AG04450 (cell line): ENCODE measurements at regions not wholly inside any gene's neighbourhood (a gene's known extent, or its start where the extent isn't known, plus 50 kb on each side); places are given as distances from the start of the nearest gene placed in this dataset.

Experiments used
- CTCF ChIA-PET: fragments of 300-600, 350-600 bp; formaldehyde crosslinking; extraction: SDS; loops from one replicate; lab custom pipeline; 2022; ENCODE audit warnings: antibody characterized with exemption, inconsistent platforms; lab: Charles Lee
- POLR2A ChIA-PET: fragments of 350-600 bp; formaldehyde crosslinking; extraction: SDS; loops from one replicate; lab custom pipeline; 2021; ENCODE audit warnings: antibody characterized with exemption, inconsistent platforms; lab: Yijun Ruan, JAX
- DNase-seq: peaks from one replicate; pipeline ENCODE4 v3.0.0-alpha.2; 2011; ENCODE audit warnings: low read depth, low spot score
- H3K27ac ChIP-seq: one replicate; pipeline ENCODE4 v1.5.1; 2012; ENCODE audit warnings: low read depth, low read length, control low read depth
- H3K27me3 ChIP-seq: one replicate; pipeline ENCODE4 v1.6.0; 2012; ENCODE audit warnings: low read length; ENCODE audit not compliant: control insufficient read depth, insufficient read depth
- H3K4me3 ChIP-seq: 2 replicates; pipeline ENCODE4 v1.5.1; 2011; ENCODE audit warnings: mild to moderate bottlenecking, low read depth, low read length, control low read depth
- H3K9me3 ChIP-seq: 2 replicates; pipeline ENCODE4 v1.5.1; 2012; ENCODE audit warnings: low read length; ENCODE audit not compliant: control insufficient read depth, insufficient read depth
- CTCF ChIP-seq: IDR thresholded peaks from 2 replicates; pipeline ENCODE4 v1.5.1; 2011; ENCODE audit warnings: low read depth, low read length, control low read depth, inconsistent platforms

DNA sequence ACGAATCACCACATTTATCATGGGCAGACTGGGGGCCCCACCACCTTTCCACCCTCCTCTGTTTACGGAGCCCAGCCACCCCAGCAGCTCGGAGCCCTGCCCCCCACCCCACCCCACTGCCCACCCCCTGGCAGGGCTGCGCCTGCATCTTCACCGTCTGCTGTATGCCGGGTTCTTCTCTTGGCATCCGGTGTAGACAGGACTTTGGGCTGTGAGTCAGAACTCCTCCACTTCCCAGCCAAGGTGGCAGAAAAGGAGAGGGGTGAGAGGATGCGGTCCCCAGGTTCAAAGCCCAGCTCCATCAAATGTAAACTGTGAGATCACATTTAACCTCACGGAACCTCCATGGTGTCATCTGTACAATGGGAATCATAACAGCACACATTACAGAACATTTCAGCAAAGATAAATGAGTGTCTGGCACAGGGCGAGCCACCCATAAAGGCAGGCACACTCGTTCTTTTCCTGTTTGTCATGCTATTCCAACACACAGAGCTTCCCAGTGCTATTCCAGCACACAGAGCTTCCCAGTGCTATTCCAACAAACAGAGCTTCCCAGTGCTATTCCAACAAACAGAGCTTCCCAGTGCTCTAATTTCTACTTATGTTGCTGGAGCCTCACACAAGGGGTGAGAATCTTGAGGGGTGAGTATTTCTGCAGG, 292.7 kb upstream of the RTL1 start:
- DNase-seq, result no peak
- H3K9me3 ChIP-seq, result no peaks in the 10 kb centered on the region; the same call in 1 of the 2 replicates
- ChIA-PET CTCF (no interaction called here), POLR2A (no interaction called here)
- no peak overlapping the region for H3K27ac ChIP-seq
- H3K4me3 ChIP-seq, result no peak overlapping the region
- TF ChIP-seq CTCF, result no peak
- peaks cover 17% of the 10 kb centered on the region for H3K27me3 ChIP-seq

DNA sequence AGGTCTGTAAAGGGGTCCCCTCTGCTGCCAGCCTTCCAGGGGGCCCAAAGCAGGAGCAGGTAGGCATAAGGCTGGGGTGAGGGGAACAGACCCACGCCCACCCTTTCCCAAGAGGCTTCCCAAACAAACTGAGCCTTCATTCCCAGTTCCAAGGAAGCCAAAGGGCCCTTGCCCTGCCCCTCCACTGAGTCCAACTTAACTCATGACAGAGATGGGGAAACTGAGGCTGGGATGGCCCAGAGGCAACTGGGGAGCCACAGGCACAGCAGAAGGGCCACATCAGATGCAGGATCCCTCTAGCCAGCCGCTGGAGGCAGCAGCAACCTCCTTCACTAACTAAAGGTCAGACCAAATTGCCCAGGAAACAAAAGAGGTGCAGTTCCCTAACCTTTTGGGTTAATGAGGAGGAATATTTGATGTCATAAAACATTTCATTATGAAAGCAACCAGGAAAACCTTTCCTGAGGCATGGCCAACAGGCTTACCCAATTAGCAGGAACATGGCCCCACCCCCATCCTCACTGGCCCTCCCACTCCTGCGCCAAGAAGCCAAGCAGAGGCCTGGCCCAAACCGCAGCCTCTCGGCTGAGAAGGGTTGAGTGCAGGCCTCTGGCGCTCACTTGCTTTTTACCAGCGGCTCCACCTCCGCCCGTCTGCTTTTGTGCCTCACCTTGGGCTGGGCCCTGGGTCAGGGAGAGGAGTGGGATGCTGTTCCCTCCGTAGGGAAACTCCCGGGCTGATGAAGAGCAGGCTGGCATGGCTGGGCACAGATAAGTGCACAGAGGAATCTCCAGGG, 293.5 kb upstream of the RTL1 start:
- Histone ChIP-seq H3K4me3 (no peak overlapping the region), H3K27ac (no peak overlapping the region), H3K9me3 (no peaks in the 10 kb centered on the region; the same call in 1 of the 2 replicates), H3K27me3 (peaks cover 15% of the 10 kb centered on the region)
- CTCF ChIA-PET, result no interaction called here
- POLR2A ChIA-PET, result no interaction called here
- TF ChIP-seq CTCF, result no peak
- DNase-seq, result no peak

- ChIA-PET CTCF (no interaction called here), POLR2A (interaction anchor here (0.6 kb wide), 1 partner anchor 20 kb away, joined by 6 read pairs; no protein-coding TSS in a partner anchor)
- no peak for TF ChIP-seq CTCF
- Histone ChIP-seq H3K9me3 (peaks cover 4% of the 10 kb centered on the region), H3K27me3 (peaks cover 8% of the 10 kb centered on the region), H3K27ac (no peak overlapping the region), H3K4me3 (no peak overlapping the region)
- no peak for DNase-seq
These were observed 294.3 kb upstream of the RTL1 start for GRCh38 chr14:101197595-101198397.

DNA sequence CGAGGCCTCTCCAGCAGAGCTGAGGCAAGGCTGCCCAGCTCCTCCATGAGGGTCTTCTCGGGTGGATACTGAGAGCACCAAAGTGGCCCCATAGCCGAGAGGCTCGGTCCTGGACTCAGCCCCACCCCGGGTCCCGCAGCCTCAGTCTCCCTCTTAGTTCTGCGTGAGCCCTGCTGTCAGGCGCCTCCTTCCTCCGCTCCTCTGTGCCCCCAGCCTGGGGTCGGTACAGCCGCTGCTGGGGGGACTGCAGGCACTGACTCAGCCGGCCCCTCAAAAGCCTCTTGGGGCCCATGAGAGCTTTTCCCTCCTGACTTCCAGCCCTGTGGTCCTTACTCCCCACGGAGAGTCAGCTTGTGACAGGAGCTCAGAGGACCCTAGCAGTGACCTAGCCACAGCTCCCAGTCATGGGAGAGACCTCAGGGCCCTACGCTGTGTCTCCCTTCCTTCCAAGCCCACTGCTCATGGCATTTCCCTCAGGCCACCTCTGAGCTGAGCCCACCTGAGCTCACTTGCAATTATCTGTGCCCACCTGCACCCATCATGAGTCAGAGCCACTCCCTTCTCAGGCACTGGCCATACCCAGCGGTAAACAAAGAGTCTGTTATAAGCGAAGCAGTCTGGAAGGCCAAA, 295.0 kb upstream of the RTL1 start:
- no peak for TF ChIP-seq CTCF
- peaks cover 11% of the 10 kb centered on the region for H3K9me3 ChIP-seq
- ChIA-PET POLR2A (interaction anchor here (0.6 kb wide), 1 partner anchor 20 kb away, joined by 6 read pairs; no protein-coding TSS in a partner anchor), CTCF (no interaction called here)
- no peak for DNase-seq
- H3K4me3 ChIP-seq, result no peak overlapping the region
- H3K27ac ChIP-seq, result no peak overlapping the region
- H3K27me3 ChIP-seq, result peaks cover 6% of the 10 kb centered on the region
